Tibial nerve (tissue), 3 donors: ENCODE measurements at regions not wholly inside any gene's neighbourhood (a gene's known extent, or its start where the extent isn't known, plus 50 kb on each side); places are given as distances from the start of the nearest gene placed in this dataset.

ENCODE experiments used
- CTCF ChIP-seq, 5 experiments: fragments of 200-600 bp in 3 of 5; fragments of 450-650 bp in 2 of 5; sonication (generic) in 3 of 5; IDR thresholded peaks; one replicate each; pipeline ENCODE4 v1.5.1; 2016 to 2019; ENCODE audit warnings: antibody characterized with exemption in 5 of 5, mild to moderate bottlenecking in 3 of 5, moderate library complexity in 2 of 5
- POLR2A ChIP-seq, 2 donors: fragments of 450-650 bp; IDR thresholded peaks; one replicate each; pipeline ENCODE4 v1.6.1; 2017; ENCODE audit warnings: antibody characterized with exemption in 2 of 2, mild to moderate bottlenecking in 2 of 2, moderate library complexity in 2 of 2

GRCh38 chr7:136272934-136273333, 295.8 kb upstream of the MTPN start:
- TF ChIP-seq CTCF (IDR thresholded peaks at IDR 0.05) (no peak), POLR2A (IDR thresholded peaks at IDR 0.05) (no peak)
